MG63 (cell line): ENCODE measurements at regions not wholly inside any gene's neighbourhood (a gene's known extent, or its start where the extent isn't known, plus 50 kb on each side); places are given as distances from the start of the nearest gene placed in this dataset.

Experiments used
- DNase-seq: peaks from one replicate; pipeline ENCODE4 v3.0.0-alpha.2; 2020
- H3K27me3 ChIP-seq: fragments of 250-450 bp; sonication (Bioruptor Pico); 2 replicates; pipeline ENCODE4 v1.5.1; 2020; ENCODE audit warnings: mild to moderate bottlenecking, moderate library complexity
- H3K36me3 ChIP-seq: fragments of 250-450 bp; sonication (Bioruptor Pico); 2 replicates; pipeline ENCODE4 v1.5.1; 2020; ENCODE audit warnings: mild to moderate bottlenecking, moderate library complexity
- H3K4me3 ChIP-seq: fragments of 250-450 bp; sonication (Bioruptor Pico); 2 replicates; pipeline ENCODE4 v1.5.1; 2020; ENCODE audit warnings: mild to moderate bottlenecking, moderate library complexity
- H3K9me3 ChIP-seq: fragments of 250-450 bp; sonication (Bioruptor Pico); 2 replicates; pipeline ENCODE4 v1.5.1; 2020; ENCODE audit warnings: mild to moderate bottlenecking, moderate library complexity

- no peak overlapping the region for H3K4me3 ChIP-seq
- no peak for DNase-seq
- H3K9me3 ChIP-seq, result no peaks in the 10 kb centered on the region
Measured at GRCh38 chr14:34238610-34239009, 223.4 kb downstream of the SPTSSA start.

DNA sequence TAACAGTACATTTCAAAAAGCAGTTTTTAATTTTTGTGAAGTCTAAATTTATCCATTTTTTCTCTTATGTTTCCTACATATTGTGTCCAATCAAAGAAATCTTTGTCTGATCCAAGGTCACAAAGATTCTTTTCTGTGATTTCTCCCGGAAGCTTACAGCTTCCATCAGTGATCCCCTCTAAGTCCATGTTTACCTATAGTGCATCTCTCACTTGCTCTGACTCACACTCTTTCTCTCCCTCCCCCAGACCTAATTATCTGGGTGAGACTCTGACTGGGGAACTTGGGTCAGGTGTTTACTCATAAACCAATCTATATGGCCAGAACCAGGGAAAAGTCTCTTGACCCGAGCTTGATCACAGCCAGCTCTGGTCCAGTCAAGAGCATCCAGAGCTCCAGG is 224.4 kb downstream of the SPTSSA start:
- no peaks in the 10 kb centered on the region for H3K27me3 ChIP-seq
- no peak for DNase-seq
- H3K4me3 ChIP-seq, result no peak overlapping the region
- H3K36me3 ChIP-seq, result no peaks in the 10 kb centered on the region
- no peaks in the 10 kb centered on the region for H3K9me3 ChIP-seq

More at GRCh38 chr14:34238610-34239009, 223.4 kb downstream of the SPTSSA start:
- no peaks in the 10 kb centered on the region for H3K36me3 ChIP-seq
- no peaks in the 10 kb centered on the region for H3K27me3 ChIP-seq

DNA sequence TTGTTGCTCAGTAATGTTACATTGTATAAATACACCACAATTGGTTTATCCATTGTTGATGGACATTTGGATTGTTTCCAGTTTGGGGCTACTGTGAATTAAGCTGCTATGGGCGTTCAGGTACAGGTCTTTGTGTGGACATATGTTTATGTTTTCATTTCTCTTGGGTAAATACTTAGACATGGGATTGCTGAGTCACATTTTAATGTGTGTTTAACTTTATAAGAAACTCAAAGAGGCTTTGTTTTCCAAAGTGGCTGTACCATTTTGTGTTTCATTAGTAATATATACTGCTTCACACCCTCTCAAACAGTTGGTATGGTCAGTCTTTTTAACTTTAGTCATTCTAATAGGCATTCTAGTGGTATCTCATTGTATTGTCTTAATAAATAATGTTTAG is 225.0 kb downstream of the SPTSSA start:
- no peak overlapping the region for H3K4me3 ChIP-seq
- DNase-seq, result no peak
- H3K36me3 ChIP-seq, result no peaks in the 10 kb centered on the region
- H3K9me3 ChIP-seq, result no peaks in the 10 kb centered on the region
- no peaks in the 10 kb centered on the region for H3K27me3 ChIP-seq

- DNase-seq, result no peak
- H3K9me3 ChIP-seq, result no peaks in the 10 kb centered on the region
Measured at GRCh38 chr14:34235643-34236300, 226.3 kb downstream of the SPTSSA start.

GRCh38 chr14:34234258-34234657 is 227.8 kb downstream of the SPTSSA start:
- Histone ChIP-seq H3K4me3 (no peak overlapping the region), H3K9me3 (no peaks in the 10 kb centered on the region), H3K36me3 (no peaks in the 10 kb centered on the region), H3K27me3 (no peaks in the 10 kb centered on the region)
- no peak for DNase-seq

More at GRCh38 chr14:34235643-34236300, 226.3 kb downstream of the SPTSSA start:
- Histone ChIP-seq H3K27me3 (no peaks in the 10 kb centered on the region), H3K36me3 (no peaks in the 10 kb centered on the region), H3K4me3 (no peak overlapping the region)

- DNase-seq, result no peak
- H3K4me3 ChIP-seq, result no peak overlapping the region
- no peaks in the 10 kb centered on the region for H3K9me3 ChIP-seq
- no peaks in the 10 kb centered on the region for H3K36me3 ChIP-seq
- H3K27me3 ChIP-seq, result no peaks in the 10 kb centered on the region
Measured at GRCh38 chr14:34233619-34234018, 228.4 kb downstream of the SPTSSA start.

DNA sequence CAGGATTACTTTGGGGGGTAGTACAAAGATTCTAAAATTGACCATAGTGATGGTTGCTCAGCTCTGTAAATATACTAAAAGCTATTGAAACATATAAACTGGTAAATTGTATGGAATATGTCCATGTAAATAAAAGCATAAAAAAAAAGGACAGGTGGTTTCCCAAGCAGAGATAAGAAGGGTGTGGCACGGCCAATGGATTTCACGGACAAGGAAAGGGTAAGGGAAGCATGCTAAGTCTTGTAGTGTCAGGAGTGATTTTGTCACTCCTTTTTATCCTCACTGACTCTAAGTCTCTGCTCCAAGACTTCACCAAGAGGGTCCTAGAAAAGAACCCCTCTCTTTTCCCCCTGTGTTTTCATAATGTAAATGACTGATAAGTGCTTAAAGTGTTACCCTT is 229.2 kb downstream of the SPTSSA start:
- H3K4me3 ChIP-seq, result no peak overlapping the region
- H3K9me3 ChIP-seq, result no peaks in the 10 kb centered on the region
- DNase-seq, result no peak
- H3K27me3 ChIP-seq, result no peaks in the 10 kb centered on the region
- no peaks in the 10 kb centered on the region for H3K36me3 ChIP-seq

- no peaks in the 10 kb centered on the region for H3K9me3 ChIP-seq
- H3K4me3 ChIP-seq, result no peak overlapping the region
- DNase-seq, result peak; percentile 18
- no peaks in the 10 kb centered on the region for H3K36me3 ChIP-seq
- H3K27me3 ChIP-seq, result no peaks in the 10 kb centered on the region
Measured at GRCh38 chr14:34231626-34232025, 230.4 kb downstream of the SPTSSA start.

DNA sequence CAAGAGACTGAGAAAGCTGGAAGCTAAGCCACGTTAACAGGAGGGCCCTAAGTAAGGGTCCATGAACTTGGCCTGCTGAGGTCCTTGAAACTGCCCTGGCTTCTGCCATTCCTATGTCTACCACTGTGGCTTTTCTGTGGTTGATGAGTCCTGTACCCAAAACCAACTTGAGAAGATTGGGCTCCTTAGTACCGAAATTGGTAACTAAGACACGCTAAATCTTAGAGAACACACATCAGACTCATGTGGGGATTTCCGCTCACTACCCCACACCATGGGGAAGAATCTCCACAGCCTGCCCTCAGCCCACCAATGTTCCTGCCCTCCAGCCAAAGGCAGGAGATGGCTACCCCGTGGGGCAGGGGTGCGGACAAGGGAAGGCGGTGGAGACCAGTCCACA is 232.9 kb downstream of the SPTSSA start:
- H3K4me3 ChIP-seq, result no peak overlapping the region
- H3K9me3 ChIP-seq, result no peaks in the 10 kb centered on the region
- H3K36me3 ChIP-seq, result no peaks in the 10 kb centered on the region
- no peak for DNase-seq
- no peaks in the 10 kb centered on the region for H3K27me3 ChIP-seq

- DNase-seq, result no peak
- Histone ChIP-seq H3K27me3 (no peaks in the 10 kb centered on the region), H3K9me3 (no peaks in the 10 kb centered on the region), H3K36me3 (no peaks in the 10 kb centered on the region), H3K4me3 (no peak overlapping the region)
Measured at GRCh38 chr14:34228650-34228976, 233.4 kb downstream of the SPTSSA start.

GRCh38 chr14:34227834-34228649 is 234.0 kb downstream of the SPTSSA start:
- Histone ChIP-seq H3K36me3 (no peaks in the 10 kb centered on the region), H3K27me3 (no peaks in the 10 kb centered on the region), H3K4me3 (no peak overlapping the region), H3K9me3 (no peaks in the 10 kb centered on the region)
- DNase-seq, result peak; percentile 21

DNA sequence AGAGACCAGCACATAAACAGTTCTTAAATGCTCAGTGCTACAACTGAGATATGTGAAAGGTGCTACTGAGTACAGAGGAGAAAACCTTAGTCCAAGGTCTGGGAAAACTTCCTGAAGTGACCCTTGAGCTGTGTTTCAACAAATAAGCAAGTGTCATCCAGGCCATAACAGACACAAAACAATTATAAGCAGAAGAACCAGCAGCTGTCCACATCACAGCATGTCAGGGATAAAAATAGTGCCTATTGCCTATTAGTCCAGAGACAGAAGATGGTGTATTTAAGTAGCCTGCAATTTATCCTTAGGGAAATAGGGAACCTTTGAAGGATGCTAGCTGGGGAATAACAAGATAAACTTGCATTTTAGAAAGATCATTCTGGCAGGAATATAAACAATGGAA is 237.8 kb downstream of the SPTSSA start:
- no peak for DNase-seq
- Histone ChIP-seq H3K36me3 (no peaks in the 10 kb centered on the region), H3K9me3 (no peaks in the 10 kb centered on the region), H3K4me3 (no peak overlapping the region), H3K27me3 (no peaks in the 10 kb centered on the region)

DNA sequence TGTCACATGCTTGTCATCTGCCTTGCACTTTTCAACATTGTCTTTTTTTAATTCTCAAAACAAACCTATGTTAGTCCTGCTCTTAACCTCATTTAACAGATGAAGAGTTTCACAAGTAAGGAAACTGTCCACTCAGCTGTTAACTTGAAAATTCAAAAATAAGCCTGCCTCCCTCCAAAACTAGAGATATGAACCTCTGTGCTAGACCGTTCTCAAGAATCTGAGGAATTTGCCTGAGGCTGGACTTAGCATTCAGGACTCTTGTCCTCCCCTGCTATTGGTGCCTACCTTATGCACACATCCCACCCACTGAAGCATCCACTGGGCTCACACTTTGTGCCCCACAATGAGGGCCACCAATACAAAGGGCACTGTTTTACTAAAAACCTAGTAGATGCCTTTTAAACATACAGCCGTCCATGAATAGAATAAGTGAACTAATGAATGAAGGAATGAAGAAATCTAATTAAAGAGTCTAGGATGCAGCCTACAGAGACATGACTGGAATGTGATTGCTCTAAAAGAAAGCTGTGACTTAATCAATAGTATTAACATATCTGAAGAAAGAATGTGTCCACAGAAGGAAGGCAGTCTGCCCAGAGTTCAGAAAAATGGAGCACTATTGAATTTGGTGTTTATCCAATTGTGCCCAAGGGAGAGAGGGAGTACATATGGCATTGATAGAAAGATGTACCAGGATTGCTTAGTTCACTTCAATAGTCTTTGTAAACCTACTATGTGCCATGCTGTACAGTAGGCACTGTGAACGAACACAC is 238.5 kb downstream of the SPTSSA start:
- no peaks in the 10 kb centered on the region for H3K9me3 ChIP-seq
- no peaks in the 10 kb centered on the region for H3K36me3 ChIP-seq
- no peak for DNase-seq
- H3K27me3 ChIP-seq, result no peaks in the 10 kb centered on the region
- H3K4me3 ChIP-seq, result no peak overlapping the region

DNA sequence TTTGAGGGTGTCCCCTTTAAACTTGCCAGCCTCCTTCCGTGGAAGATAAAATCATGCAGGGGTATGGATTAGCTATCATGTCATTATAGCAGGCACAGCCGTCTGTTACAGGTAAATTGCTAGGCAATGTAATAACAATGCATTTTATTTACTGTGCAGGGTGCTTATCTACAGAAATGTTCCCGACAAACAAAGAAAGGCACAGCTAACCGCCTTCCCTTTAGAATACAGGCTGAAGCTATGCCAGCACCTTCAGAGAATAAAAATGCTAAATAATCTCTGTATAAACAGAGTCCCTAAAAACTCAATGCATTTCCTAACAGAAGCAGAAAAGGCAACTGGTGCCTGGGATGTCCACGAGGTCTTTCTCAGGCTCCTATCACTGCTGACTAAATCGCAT is 239.2 kb downstream of the SPTSSA start:
- Histone ChIP-seq H3K36me3 (no peaks in the 10 kb centered on the region), H3K9me3 (no peaks in the 10 kb centered on the region), H3K4me3 (no peak overlapping the region), H3K27me3 (no peaks in the 10 kb centered on the region)
- DNase-seq, result no peak

GRCh38 chr14:34222122-34222521 is 239.9 kb downstream of the SPTSSA start:
- Histone ChIP-seq H3K4me3 (no peak overlapping the region), H3K9me3 (no peaks in the 10 kb centered on the region), H3K27me3 (no peaks in the 10 kb centered on the region), H3K36me3 (no peaks in the 10 kb centered on the region)
- DNase-seq, result no peak

- DNase-seq, result no peak
- Histone ChIP-seq H3K4me3 (no peak overlapping the region), H3K27me3 (no peaks in the 10 kb centered on the region), H3K36me3 (no peaks in the 10 kb centered on the region), H3K9me3 (no peaks in the 10 kb centered on the region)
Measured at GRCh38 chr14:34220921-34221320, 241.1 kb downstream of the SPTSSA start.

GRCh38 chr14:34220378-34220706 is 241.7 kb downstream of the SPTSSA start:
- no peaks in the 10 kb centered on the region for H3K36me3 ChIP-seq
- H3K4me3 ChIP-seq, result no peak overlapping the region
- H3K27me3 ChIP-seq, result no peaks in the 10 kb centered on the region
- H3K9me3 ChIP-seq, result no peaks in the 10 kb centered on the region
- DNase-seq, result no peak
